A549 (cell line): ENCODE measurements at regions not wholly inside any gene's neighbourhood (a gene's known extent, or its start where the extent isn't known, plus 50 kb on each side); places are given as distances from the start of the nearest gene placed in this dataset.

Experiments used
- ATAC-seq, 2 experiments: fragments of 200-7000 bp in 1 of 2; fragments of >200 bp in 1 of 2; cut with Nextera tagmentation in 1 of 2; cut with Tn5 transposase in 1 of 2; 3 replicates each; pipeline versions ENCODE4 v1.8.0 to v1.9.1; 2018 to 2020; ENCODE audit warnings: mild to moderate bottlenecking in 1 of 2, moderate library complexity in 1 of 2
- CTCF ChIA-PET: fragments of 300-600 bp; sonication (Branson Sonifier 250); formaldehyde crosslinking; extraction: SDS; loops from one replicate; lab custom pipeline; 2021; ENCODE audit warnings: antibody characterized with exemption, inconsistent platforms; lab: Yijun Ruan, JAX
- POLR2A ChIA-PET: fragments of 350-600 bp; formaldehyde crosslinking; extraction: SDS; loops from one replicate; lab custom pipeline; 2021; ENCODE audit warnings: antibody characterized with exemption, inconsistent platforms; lab: Yijun Ruan, JAX
- DNase-seq, 2 experiments: peaks; one replicate each; pipeline versions ENCODE4 v3.0.0 to v3.0.0-alpha.2; 2011 to 2016; ENCODE audit warnings: low read depth in 1 of 2, low spot score in 1 of 2
- FAIRE-seq: peaks from 2 replicates; lab custom pipeline; 2011; peaks lifted over from hg19 to GRCh38; lab: Jason Lieb, UNC
- H3K27ac ChIP-seq, 2 experiments: fragments of >200 bp; sonication (Bioruptor Twin); formaldehyde crosslinking; 3 replicates each; pipeline ENCODE4 v1.5.1; 2016 to 2017
- H3K4me1 ChIP-seq: fragments of >200 bp; sonication (Bioruptor Twin); formaldehyde crosslinking; 3 replicates; pipeline ENCODE4 v1.6.1; 2016
- H3K4me2 ChIP-seq: fragments of >200 bp; sonication (Bioruptor Twin); formaldehyde crosslinking; 3 replicates; pipeline ENCODE4 v1.6.1; 2016
- H3K4me3 ChIP-seq: fragments of >200 bp; sonication (Bioruptor Twin); formaldehyde crosslinking; 3 replicates; pipeline ENCODE4 v1.5.1; 2016
- H3K9me3 ChIP-seq: fragments of >200 bp; sonication (Bioruptor Twin); formaldehyde crosslinking; 3 replicates; pipeline ENCODE4 v1.6.1; 2016
- CHD2 ChIP-seq: fragments of 150-350 bp; IDR thresholded peaks from 2 replicates; pipeline ENCODE4 v1.6.1; 2014; ENCODE audit warnings: low read length; ENCODE audit not compliant: partially characterized antibody
- ELK1 ChIP-seq: fragments of 150-350 bp; IDR thresholded peaks from 2 replicates; pipeline ENCODE4 v1.6.1; 2014; ENCODE audit warnings: low read depth, mild to moderate bottlenecking, low read length
- FOXS1 ChIP-seq: fragments of 250-450 bp; sonication (Bioruptor Pico); IDR thresholded peaks from 2 replicates; pipeline ENCODE4 v1.5.0; 2020; ENCODE audit warnings: mild to moderate bottlenecking, moderate library complexity
- HDAC2 ChIP-seq: fragments of 200-600 bp; sonication (generic); IDR thresholded peaks from 2 replicates; pipeline ENCODE4 v1.6.1; 2016
- HOXB5 ChIP-seq: fragments of 250-450 bp; sonication (Bioruptor Pico); IDR thresholded peaks from 2 replicates; pipeline ENCODE4 v1.5.0; 2020; ENCODE audit warnings: mild to moderate bottlenecking, moderate library complexity
- JUNB ChIP-seq: fragments of >200 bp; sonication (Bioruptor Twin); formaldehyde crosslinking; IDR thresholded peaks from 2 replicates; pipeline ENCODE4 v1.6.1; 2016
- KDM1A ChIP-seq: fragments of 200-600 bp; sonication (generic); IDR thresholded peaks from 2 replicates; pipeline ENCODE4 v1.6.1; 2016; ENCODE audit warnings: low read depth, mild to moderate bottlenecking
- KDM5A ChIP-seq: fragments of 200-600 bp; sonication (generic); IDR thresholded peaks from 2 replicates; pipeline ENCODE4 v1.6.1; 2016; ENCODE audit warnings: antibody characterized with exemption, mild to moderate bottlenecking
- MAFK ChIP-seq: fragments of 450-650 bp; IDR thresholded peaks from 2 replicates; pipeline ENCODE4 v1.6.1; 2014; ENCODE audit not compliant: partially characterized antibody
- MAX ChIP-seq: IDR thresholded peaks from 2 replicates; pipeline ENCODE4 v1.6.1; 2012
- MAZ ChIP-seq: fragments of 150-350 bp; IDR thresholded peaks from 2 replicates; pipeline ENCODE4 v1.6.1; 2014; ENCODE audit warnings: antibody characterized with exemption, low read depth, low read length, borderline replicate concordance
- MYC ChIP-seq: IDR thresholded peaks from 2 replicates; pipeline ENCODE4 v1.6.1; 2012; ENCODE audit warnings: mild to moderate bottlenecking, inconsistent platforms, low read length, improper control_type of control experiment, borderline replicate concordance
- NFE2L2 ChIP-seq: fragments of 150-350 bp; conservative IDR thresholded peaks from 2 replicates; pipeline ENCODE4 v1.6.1; 2014; ENCODE audit warnings: low read length
- NPAS2 ChIP-seq: fragments of 250-450 bp; sonication (Bioruptor Pico); IDR thresholded peaks from 2 replicates; pipeline ENCODE4 v1.8.0; 2022; ENCODE audit warnings: mild to moderate bottlenecking, moderate library complexity, borderline replicate concordance
- POLR2AphosphoS2 ChIP-seq: conservative IDR thresholded peaks from 2 replicates; pipeline ENCODE4 v1.6.1; 2012; ENCODE audit warnings: low read length, improper control_type of control experiment, inconsistent platforms
- RFX5 ChIP-seq: fragments of 450-650 bp; IDR thresholded peaks from 2 replicates; pipeline ENCODE4 v1.7.1; 2014; ENCODE audit warnings: antibody characterized with exemption, mild to moderate bottlenecking, moderate library complexity
- TFCP2L1 ChIP-seq: fragments of 250-450 bp; sonication (Bioruptor Pico); IDR thresholded peaks from 2 replicates; pipeline ENCODE4 v1.5.0; 2021; ENCODE audit warnings: mild to moderate bottlenecking
- USF2 ChIP-seq: fragments of 450-650 bp; IDR thresholded peaks from 2 replicates; pipeline ENCODE4 v1.6.1; 2014; ENCODE audit warnings: antibody characterized with exemption
- ZSCAN20 ChIP-seq: fragments of 250-450 bp; sonication (Bioruptor Pico); IDR thresholded peaks from 2 replicates; pipeline ENCODE4 v1.8.0; 2022; ENCODE audit warnings: mild to moderate bottlenecking, moderate library complexity
- WGBS: methylation state at CpG from one replicate; pipeline ENCODE4 v1.1.6; 2017; ENCODE audit errors: missing lambda C conversion rate; 5-methylcytosine and 5-hydroxymethylcytosine counted together
- TF ChIP-seq, protein P1 (sequence below): IDR thresholded peaks from 2 replicates; pipeline ENCODE4 v1.6.1; 2012
- TF ChIP-seq, protein P2 (sequence below): fragments of 200-600 bp; sonication (generic); IDR thresholded peaks from 2 replicates; pipeline ENCODE4 v1.6.1; 2016; ENCODE audit warnings: antibody characterized with exemption, mild to moderate bottlenecking, moderate library complexity

GRCh38 chr16:82499302-82499701, 127.5 kb upstream of the CDH13 start:
- no peak overlapping the region for H3K4me3 ChIP-seq
- POLR2A ChIA-PET = no interaction called here
- no peak overlapping the region for H3K4me2 ChIP-seq
- WGBS = 14% methylated on average over 4 of the region's 4 CpGs
- TF ChIP-seq MYC (no peak), TFCP2L1 (CRISPR knock-in tag) (no peak), CHD2 (no peak), ZSCAN20 (no peak), RFX5 (no peak), KDM1A (no peak), HDAC2 (no peak), NFE2L2 (no peak), JUNB (no peak)
- TF ChIP-seq, all 56 proteins: peak for 0
- H3K4me1 ChIP-seq = no peaks in the 10 kb centered on the region
- DNase-seq = no peak
- CTCF ChIA-PET = no interaction called here
- no peak overlapping the region for H3K27ac ChIP-seq
- no peak for ATAC-seq
- FAIRE-seq = no peak
- H3K9me3 ChIP-seq = no peaks in the 10 kb centered on the region

GRCh38 chr16:82497139-82497538, 129.6 kb upstream of the CDH13 start:
- H3K9me3 ChIP-seq = no peaks in the 10 kb centered on the region
- POLR2A ChIA-PET = no interaction called here
- H3K4me3 ChIP-seq = no peak overlapping the region
- no peak overlapping the region for H3K27ac ChIP-seq
- TF ChIP-seq TFCP2L1 (CRISPR knock-in tag) (no peak), NPAS2 (CRISPR knock-in tag) (no peak)
- TF ChIP-seq, all 56 proteins: peak for 0
- ATAC-seq (no peak), DNase-seq (no peak), FAIRE-seq (no peak)
- WGBS = 8% methylated on average over 4 of the region's 4 CpGs
- no peak overlapping the region for H3K4me2 ChIP-seq
- CTCF ChIA-PET = no interaction called here
- H3K4me1 ChIP-seq = no peaks in the 10 kb centered on the region

DNA sequence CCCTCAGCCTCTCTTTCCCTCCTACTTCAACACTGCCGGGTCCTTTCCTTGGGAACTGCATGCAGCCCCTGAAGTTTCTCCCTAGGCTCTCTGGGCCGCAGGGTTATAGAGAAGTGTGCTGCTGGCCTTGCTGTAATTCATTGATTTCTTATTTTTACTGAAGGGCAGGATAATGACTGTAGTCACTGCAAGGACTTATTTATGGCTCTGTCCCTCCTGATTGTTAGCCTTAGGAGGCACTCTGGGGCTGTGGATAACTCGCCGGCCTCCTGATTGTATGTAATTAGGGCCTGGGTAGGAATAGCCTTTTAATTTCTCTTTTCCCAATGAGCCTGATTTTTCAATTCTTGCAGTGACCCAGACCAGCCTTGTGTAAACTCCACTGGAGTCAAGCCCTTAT, 138.3 kb upstream of the CDH13 start:
- no peak for ATAC-seq
- CTCF ChIA-PET = interaction anchor here (0.9 to 2.0 kb wide), 3 partner anchors 8 to 39 kb away, joined by 3 to 7 read pairs (median 5); no protein-coding TSS in a partner anchor
- no peak overlapping the region for H3K27ac ChIP-seq
- FAIRE-seq = no peak
- H3K4me3 ChIP-seq = no peak overlapping the region
- WGBS = 19% methylated on average over 4 of the region's 4 CpGs
- no peak for DNase-seq
- no peak for TF ChIP-seq FOXS1 (CRISPR knock-in tag)
- TF ChIP-seq ELK1 = no peak
- TF ChIP-seq KDM5A = no peak
- TF ChIP-seq MAZ = no peak
- TF ChIP-seq, protein P1, sequence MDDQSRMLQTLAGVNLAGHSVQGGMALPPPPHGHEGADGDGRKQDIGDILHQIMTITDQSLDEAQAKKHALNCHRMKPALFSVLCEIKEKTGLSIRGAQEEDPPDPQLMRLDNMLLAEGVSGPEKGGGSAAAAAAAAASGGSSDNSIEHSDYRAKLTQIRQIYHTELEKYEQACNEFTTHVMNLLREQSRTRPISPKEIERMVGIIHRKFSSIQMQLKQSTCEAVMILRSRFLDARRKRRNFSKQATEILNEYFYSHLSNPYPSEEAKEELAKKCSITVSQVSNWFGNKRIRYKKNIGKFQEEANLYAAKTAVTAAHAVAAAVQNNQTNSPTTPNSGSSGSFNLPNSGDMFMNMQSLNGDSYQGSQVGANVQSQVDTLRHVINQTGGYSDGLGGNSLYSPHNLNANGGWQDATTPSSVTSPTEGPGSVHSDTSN = no peak
- no peak overlapping the region for H3K4me2 ChIP-seq
- POLR2A ChIA-PET = no interaction called here
- no peaks in the 10 kb centered on the region for H3K4me1 ChIP-seq
- no peaks in the 10 kb centered on the region for H3K9me3 ChIP-seq

- H3K4me2 ChIP-seq = no peak overlapping the region
- no peaks in the 10 kb centered on the region for H3K9me3 ChIP-seq
- 0% methylated on average over 3 of the region's 3 CpGs for WGBS
- DNase-seq (no peak), FAIRE-seq (no peak), ATAC-seq (no peak)
- no peak overlapping the region for H3K4me3 ChIP-seq
- POLR2A ChIA-PET = no interaction called here
- no peaks in the 10 kb centered on the region for H3K4me1 ChIP-seq
- H3K27ac ChIP-seq = no peak overlapping the region
- TF ChIP-seq MAFK (peak; percentile 19), POLR2AphosphoS2 (no peak)
- CTCF ChIA-PET = no interaction called here
Measured at GRCh38 chr16:82481455-82481854, 145.3 kb upstream of the CDH13 start.

DNA sequence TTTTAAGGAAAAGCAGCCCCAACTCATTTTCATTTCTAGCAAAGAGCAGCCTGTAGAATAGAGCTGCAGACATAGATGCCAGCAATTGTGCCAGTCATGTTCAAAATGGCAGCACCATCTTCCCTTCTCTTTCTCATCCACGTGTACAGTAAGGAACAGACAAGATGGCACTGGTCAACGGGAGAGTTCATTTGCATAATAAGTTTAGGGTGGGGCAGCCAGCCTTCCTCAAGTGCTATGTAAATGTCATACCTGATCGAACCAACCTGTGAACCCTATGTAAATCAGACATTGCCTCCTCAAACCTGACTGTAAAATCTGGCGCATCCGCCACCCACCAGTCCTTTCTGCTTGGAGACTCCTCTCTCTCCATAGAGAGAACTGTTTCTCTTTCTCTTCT, 150.0 kb upstream of the CDH13 start:
- 38% methylated on average over 5 of the region's 5 CpGs for WGBS
- no peak overlapping the region for H3K27ac ChIP-seq
- H3K4me2 ChIP-seq = no peak overlapping the region
- ChIA-PET POLR2A (no interaction called here), CTCF (no interaction called here)
- no peak for FAIRE-seq
- DNase-seq = no peak
- no peaks in the 10 kb centered on the region for H3K4me1 ChIP-seq
- no peaks in the 10 kb centered on the region for H3K9me3 ChIP-seq
- no peak for ATAC-seq
- H3K4me3 ChIP-seq = no peak overlapping the region
- TF ChIP-seq USF2 (no peak), MAX (no peak), HOXB5 (CRISPR knock-in tag) (no peak)
- TF ChIP-seq, protein P2, sequence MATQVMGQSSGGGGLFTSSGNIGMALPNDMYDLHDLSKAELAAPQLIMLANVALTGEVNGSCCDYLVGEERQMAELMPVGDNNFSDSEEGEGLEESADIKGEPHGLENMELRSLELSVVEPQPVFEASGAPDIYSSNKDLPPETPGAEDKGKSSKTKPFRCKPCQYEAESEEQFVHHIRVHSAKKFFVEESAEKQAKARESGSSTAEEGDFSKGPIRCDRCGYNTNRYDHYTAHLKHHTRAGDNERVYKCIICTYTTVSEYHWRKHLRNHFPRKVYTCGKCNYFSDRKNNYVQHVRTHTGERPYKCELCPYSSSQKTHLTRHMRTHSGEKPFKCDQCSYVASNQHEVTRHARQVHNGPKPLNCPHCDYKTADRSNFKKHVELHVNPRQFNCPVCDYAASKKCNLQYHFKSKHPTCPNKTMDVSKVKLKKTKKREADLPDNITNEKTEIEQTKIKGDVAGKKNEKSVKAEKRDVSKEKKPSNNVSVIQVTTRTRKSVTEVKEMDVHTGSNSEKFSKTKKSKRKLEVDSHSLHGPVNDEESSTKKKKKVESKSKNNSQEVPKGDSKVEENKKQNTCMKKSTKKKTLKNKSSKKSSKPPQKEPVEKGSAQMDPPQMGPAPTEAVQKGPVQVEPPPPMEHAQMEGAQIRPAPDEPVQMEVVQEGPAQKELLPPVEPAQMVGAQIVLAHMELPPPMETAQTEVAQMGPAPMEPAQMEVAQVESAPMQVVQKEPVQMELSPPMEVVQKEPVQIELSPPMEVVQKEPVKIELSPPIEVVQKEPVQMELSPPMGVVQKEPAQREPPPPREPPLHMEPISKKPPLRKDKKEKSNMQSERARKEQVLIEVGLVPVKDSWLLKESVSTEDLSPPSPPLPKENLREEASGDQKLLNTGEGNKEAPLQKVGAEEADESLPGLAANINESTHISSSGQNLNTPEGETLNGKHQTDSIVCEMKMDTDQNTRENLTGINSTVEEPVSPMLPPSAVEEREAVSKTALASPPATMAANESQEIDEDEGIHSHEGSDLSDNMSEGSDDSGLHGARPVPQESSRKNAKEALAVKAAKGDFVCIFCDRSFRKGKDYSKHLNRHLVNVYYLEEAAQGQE = no peak
- TF ChIP-seq, protein P1 = no peak
